Activated CD8-positive, alpha-beta memory T cell treated with anti-CD3 and anti-CD28 coated beads for 36 hours (primary cell): ENCODE measurements at regions not wholly inside any gene's neighbourhood (a gene's known extent, or its start where the extent isn't known, plus 50 kb on each side); places are given as distances from the start of the nearest gene placed in this dataset.

Experiments
- CTCF ChIA-PET: fragments of 350-600 bp; sonication (Branson Sonifier 250); formaldehyde crosslinking; loops from one replicate; lab custom pipeline; 2021; ENCODE audit warnings: antibody characterized with exemption; lab: Charles Lee
- POLR2A ChIA-PET: fragments of 350-600 bp; sonication (Branson Sonifier 250); formaldehyde crosslinking; loops from one replicate; lab custom pipeline; 2021; ENCODE audit warnings: antibody characterized with exemption; lab: Charles Lee

GRCh38 chr9:89777544-89777943 lies 172.7 kb downstream of the GADD45G start:
- ChIA-PET CTCF (no interaction called here), POLR2A (no interaction called here)

GRCh38 chr9:89778100-89779090 lies 173.6 kb downstream of the GADD45G start:
- POLR2A ChIA-PET = no interaction called here
- CTCF ChIA-PET = no interaction called here

- POLR2A ChIA-PET = no interaction called here
- CTCF ChIA-PET = interaction anchor here (1.2 kb wide), 1 partner anchor 16 kb away, joined by 3 read pairs; no protein-coding TSS in a partner anchor
Observed at GRCh38 chr9:89779405-89780203, 174.8 kb downstream of the GADD45G start.

- POLR2A ChIA-PET = no interaction called here
- CTCF ChIA-PET = interaction anchor here (1.2 kb wide), 1 partner anchor 15 kb away, joined by 3 read pairs; no protein-coding TSS in a partner anchor
Observed at GRCh38 chr9:89780959-89781358, 176.1 kb downstream of the GADD45G start.

GRCh38 chr9:89781838-89782540 lies 177.2 kb downstream of the GADD45G start:
- ChIA-PET POLR2A (no interaction called here), CTCF (no interaction called here)

- CTCF ChIA-PET = no interaction called here
Observed at GRCh38 chr9:89786655-89787054, 181.8 kb downstream of the GADD45G start.

GRCh38 chr9:89787595-89787994 lies 182.8 kb downstream of the GADD45G start:
- ChIA-PET CTCF (no interaction called here), POLR2A (no interaction called here)

More at GRCh38 chr9:89786655-89787054, 181.8 kb downstream of the GADD45G start:
- POLR2A ChIA-PET = no interaction called here

GRCh38 chr9:89788434-89788833 lies 183.6 kb downstream of the GADD45G start:
- ChIA-PET POLR2A (no interaction called here), CTCF (no interaction called here)

GRCh38 chr9:89789922-89790510 lies 185.2 kb downstream of the GADD45G start:
- CTCF ChIA-PET = no interaction called here
- POLR2A ChIA-PET = no interaction called here

- CTCF ChIA-PET = no interaction called here
- POLR2A ChIA-PET = no interaction called here
Observed at GRCh38 chr9:89790542-89791109, 185.8 kb downstream of the GADD45G start.

- POLR2A ChIA-PET = no interaction called here
Observed at GRCh38 chr9:89791754-89792153, 186.9 kb downstream of the GADD45G start.

GRCh38 chr9:89792189-89793123 lies 187.6 kb downstream of the GADD45G start:
- ChIA-PET CTCF (no interaction called here), POLR2A (no interaction called here)

More at GRCh38 chr9:89791754-89792153, 186.9 kb downstream of the GADD45G start:
- CTCF ChIA-PET = no interaction called here

GRCh38 chr9:89793124-89793495 lies 188.3 kb downstream of the GADD45G start:
- ChIA-PET CTCF (no interaction called here), POLR2A (no interaction called here)

GRCh38 chr9:89793551-89793950 lies 188.7 kb downstream of the GADD45G start:
- ChIA-PET CTCF (no interaction called here), POLR2A (no interaction called here)

GRCh38 chr9:89794918-89795317 lies 190.1 kb downstream of the GADD45G start:
- ChIA-PET POLR2A (no interaction called here), CTCF (no interaction called here)

- ChIA-PET CTCF (interaction anchor here (1.1 kb wide), 1 partner anchor 15 kb away, joined by 3 read pairs; no protein-coding TSS in a partner anchor), POLR2A (no interaction called here)
Observed at GRCh38 chr9:89795538-89796195, 190.9 kb downstream of the GADD45G start.

- ChIA-PET POLR2A (no interaction called here), CTCF (interaction anchor here (1.1 kb wide), 1 partner anchor 16 kb away, joined by 3 read pairs; no protein-coding TSS in a partner anchor)
Observed at GRCh38 chr9:89796606-89797005, 191.8 kb downstream of the GADD45G start.
